Left ventricle myocardium inferior (tissue), 1 donor: ENCODE measurements at regions not wholly inside any gene's neighbourhood (a gene's known extent, or its start where the extent isn't known, plus 50 kb on each side); places are given as distances from the start of the nearest gene placed in this dataset.

Experiments
- DNase-seq: peaks from one replicate; pipeline ENCODE4 v3.0.0-alpha.2; 2020
- H3K27ac ChIP-seq: fragments of 200-600 bp; replicated peaks from 2 replicates; pipeline ENCODE4 v1.8.0; 2021
- H3K27me3 ChIP-seq: fragments of 200-600 bp; 2 replicates; pipeline ENCODE4 v1.8.0; 2021; ENCODE audit warnings: low read depth
- H3K36me3 ChIP-seq: fragments of 200-600 bp; 2 replicates; pipeline ENCODE4 v1.8.0; 2021
- H3K4me1 ChIP-seq: fragments of 200-600 bp; 2 replicates; pipeline ENCODE4 v1.8.0; 2021
- H3K4me3 ChIP-seq: fragments of 200-600 bp; 2 replicates; pipeline ENCODE4 v1.8.0; 2021; ENCODE audit warnings: mild to moderate bottlenecking, moderate library complexity
- H3K9me3 ChIP-seq: fragments of 200-600 bp; replicated peaks from 2 replicates; pipeline ENCODE4 v1.8.0; 2021
- intact Hi-C: fragments of 100-400 bp; cut with micrococcal nuclease; formaldehyde crosslinking; loops from one replicate; pipeline ENCODE4 v1.11.0; 2022
- TF ChIP-seq, protein P1 (sequence below): fragments of 200-600 bp; IDR thresholded peaks from 2 replicates; pipeline ENCODE4 v1.8.0; 2021; ENCODE audit warnings: antibody characterized with exemption, mild to moderate bottlenecking, borderline replicate concordance
- donor health status: DM: no; HTN: yes; CAD: no; lungs with severe emphysema.

DNA sequence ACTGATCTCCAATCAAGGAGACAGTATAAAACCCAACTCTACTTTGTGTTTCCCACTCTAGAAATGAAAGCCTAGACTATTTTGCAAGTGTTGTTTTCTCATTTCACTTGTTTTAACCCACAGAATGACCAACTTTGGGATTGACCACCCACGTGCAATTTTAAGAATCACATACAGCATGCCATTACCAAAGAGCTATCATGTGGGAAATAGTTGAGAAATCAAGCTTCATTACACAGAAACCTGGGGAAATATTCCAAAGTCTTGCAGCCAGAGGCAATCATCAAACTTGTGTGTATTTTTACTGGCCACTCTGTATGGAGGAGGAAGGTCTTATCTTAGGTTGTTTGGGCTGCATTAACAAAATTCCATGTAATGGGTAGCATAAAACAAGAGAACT is 451.4 kb upstream of the DAB2 start:
- TF ChIP-seq, protein P1, sequence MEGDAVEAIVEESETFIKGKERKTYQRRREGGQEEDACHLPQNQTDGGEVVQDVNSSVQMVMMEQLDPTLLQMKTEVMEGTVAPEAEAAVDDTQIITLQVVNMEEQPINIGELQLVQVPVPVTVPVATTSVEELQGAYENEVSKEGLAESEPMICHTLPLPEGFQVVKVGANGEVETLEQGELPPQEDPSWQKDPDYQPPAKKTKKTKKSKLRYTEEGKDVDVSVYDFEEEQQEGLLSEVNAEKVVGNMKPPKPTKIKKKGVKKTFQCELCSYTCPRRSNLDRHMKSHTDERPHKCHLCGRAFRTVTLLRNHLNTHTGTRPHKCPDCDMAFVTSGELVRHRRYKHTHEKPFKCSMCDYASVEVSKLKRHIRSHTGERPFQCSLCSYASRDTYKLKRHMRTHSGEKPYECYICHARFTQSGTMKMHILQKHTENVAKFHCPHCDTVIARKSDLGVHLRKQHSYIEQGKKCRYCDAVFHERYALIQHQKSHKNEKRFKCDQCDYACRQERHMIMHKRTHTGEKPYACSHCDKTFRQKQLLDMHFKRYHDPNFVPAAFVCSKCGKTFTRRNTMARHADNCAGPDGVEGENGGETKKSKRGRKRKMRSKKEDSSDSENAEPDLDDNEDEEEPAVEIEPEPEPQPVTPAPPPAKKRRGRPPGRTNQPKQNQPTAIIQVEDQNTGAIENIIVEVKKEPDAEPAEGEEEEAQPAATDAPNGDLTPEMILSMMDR = no peak
- H3K4me3 ChIP-seq = no peak overlapping the region
- intact Hi-C loops = no loop called here

DNA sequence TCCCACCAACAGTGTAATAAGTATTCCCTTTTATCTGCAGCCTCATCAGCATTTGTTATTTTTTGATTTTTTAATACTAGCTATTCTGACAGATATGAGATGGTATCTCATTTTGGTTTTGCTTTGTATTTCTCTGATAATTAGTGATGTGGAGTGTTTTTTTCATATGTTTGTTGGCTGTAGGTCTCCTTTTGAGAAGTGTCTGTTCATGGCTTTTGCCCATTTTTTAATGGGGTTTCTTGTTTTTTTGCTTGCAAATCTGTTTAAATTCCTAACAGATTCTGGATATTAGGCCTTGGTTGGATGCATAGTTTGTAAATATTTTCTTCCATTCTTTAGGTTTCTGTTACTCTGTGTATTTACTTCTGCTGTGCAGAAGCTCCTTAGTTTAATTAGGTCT is 445.4 kb upstream of the DAB2 start:
- H3K9me3 ChIP-seq = peaks cover 22% of the 10 kb centered on the region

More for the DNA sequence above, 451.4 kb upstream of the DAB2 start:
- no peaks in the 10 kb centered on the region for H3K27me3 ChIP-seq
- no peaks in the 10 kb centered on the region for H3K36me3 ChIP-seq
- DNase-seq = no peak
- no peaks in the 10 kb centered on the region for H3K4me1 ChIP-seq
- no peaks in the 10 kb centered on the region for H3K9me3 ChIP-seq
- no peak overlapping the region for H3K27ac ChIP-seq

DNA sequence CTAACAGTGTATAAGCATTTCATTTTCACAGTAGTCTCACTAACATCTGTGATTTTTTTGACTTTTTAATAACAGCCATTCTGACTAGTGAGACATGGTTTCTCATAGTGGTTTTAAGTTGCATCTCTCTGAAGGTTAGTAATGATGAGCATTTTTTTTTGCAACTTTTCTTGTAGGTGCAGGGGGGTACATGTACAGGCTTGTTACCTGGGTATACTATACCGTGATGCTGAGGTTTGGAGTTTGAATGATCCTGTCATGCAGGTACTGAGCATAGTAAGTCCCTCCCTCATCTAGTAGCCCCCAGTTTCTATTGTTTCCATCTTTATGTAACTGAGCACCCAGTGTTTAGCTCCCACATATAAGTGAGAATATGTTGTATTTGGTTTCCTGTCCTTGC is 444.6 kb upstream of the DAB2 start:
- Histone ChIP-seq H3K36me3 (no peaks in the 10 kb centered on the region), H3K27ac (no peak overlapping the region), H3K9me3 (peaks cover 22% of the 10 kb centered on the region), H3K4me1 (no peaks in the 10 kb centered on the region), H3K27me3 (no peaks in the 10 kb centered on the region), H3K4me3 (no peak overlapping the region)
- intact Hi-C loops = no loop called here
- TF ChIP-seq, protein P1 = no peak
- DNase-seq = no peak

More for the DNA sequence above, 445.4 kb upstream of the DAB2 start:
- H3K36me3 ChIP-seq = no peaks in the 10 kb centered on the region
- intact Hi-C loops = no loop called here
- no peaks in the 10 kb centered on the region for H3K4me1 ChIP-seq
- no peak overlapping the region for H3K27ac ChIP-seq
- no peak for DNase-seq
- no peaks in the 10 kb centered on the region for H3K27me3 ChIP-seq
- H3K4me3 ChIP-seq = no peak overlapping the region
- TF ChIP-seq, protein P1 = no peak

GRCh38 chr5:39867923-39868322 is 443.1 kb upstream of the DAB2 start:
- H3K27ac ChIP-seq = no peak overlapping the region
- no peaks in the 10 kb centered on the region for H3K27me3 ChIP-seq
- intact Hi-C loops = no loop called here
- peaks cover 22% of the 10 kb centered on the region for H3K9me3 ChIP-seq
- H3K4me1 ChIP-seq = no peaks in the 10 kb centered on the region
- no peaks in the 10 kb centered on the region for H3K36me3 ChIP-seq
- TF ChIP-seq, protein P1 = no peak
- no peak for DNase-seq
- no peak overlapping the region for H3K4me3 ChIP-seq

DNA sequence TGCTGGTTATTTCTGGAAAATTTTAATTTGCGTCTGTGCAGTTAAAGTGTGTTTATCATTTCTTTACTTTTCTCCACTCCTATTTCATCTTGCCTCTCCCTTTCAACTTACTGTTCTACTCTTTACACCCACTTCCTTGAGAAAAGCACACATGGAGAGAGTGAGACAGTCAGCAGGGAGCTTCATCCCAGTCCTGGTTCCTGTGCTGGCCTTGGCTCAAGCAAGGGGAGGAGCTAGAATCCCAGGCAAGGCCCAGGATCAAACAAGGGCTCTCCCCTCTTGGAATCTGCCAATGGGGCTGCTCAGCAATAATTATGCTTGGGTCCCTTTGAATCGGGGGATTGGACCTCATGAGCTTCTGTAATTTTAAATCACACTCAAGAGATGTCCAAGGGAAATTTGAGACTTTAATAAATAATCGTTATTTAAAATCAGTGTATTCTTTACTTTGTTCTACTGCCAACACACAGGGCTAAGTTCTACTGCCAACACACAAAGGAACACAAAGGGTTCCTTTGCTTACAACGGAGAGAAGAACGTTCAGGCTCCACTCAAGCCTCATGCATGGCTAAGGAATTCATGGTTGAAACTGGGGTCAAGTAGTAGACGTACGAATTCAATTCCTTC is 439.3 kb upstream of the DAB2 start:
- TF ChIP-seq, protein P1 = no peak
- Histone ChIP-seq H3K36me3 (no peaks in the 10 kb centered on the region), H3K27ac (no peak overlapping the region), H3K9me3 (peaks cover 3% of the 10 kb centered on the region), H3K4me3 (no peak overlapping the region), H3K4me1 (no peaks in the 10 kb centered on the region), H3K27me3 (no peaks in the 10 kb centered on the region)
- DNase-seq = no peak
- intact Hi-C loops = no loop called here

DNA sequence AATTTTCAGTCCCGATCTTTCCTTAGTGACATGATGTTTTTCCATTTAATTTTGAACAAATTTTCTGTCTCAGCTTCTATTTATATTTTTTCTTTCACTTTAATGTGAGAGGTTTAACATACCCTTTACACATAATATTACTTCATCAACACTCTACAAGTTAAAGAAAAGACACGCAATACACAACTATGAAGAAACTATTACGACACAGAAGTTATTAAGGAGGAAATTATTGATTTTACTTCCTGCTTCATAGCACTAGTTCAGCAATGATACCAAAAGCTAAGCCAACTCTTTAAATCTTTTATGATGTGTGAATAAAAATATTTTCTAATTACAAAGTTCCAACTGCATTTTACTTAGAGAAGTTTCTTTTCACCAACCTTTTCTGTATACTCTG is 432.3 kb upstream of the DAB2 start:
- DNase-seq = no peak
- intact Hi-C loops = no loop called here
- no peaks in the 10 kb centered on the region for H3K36me3 ChIP-seq
- no peak overlapping the region for H3K27ac ChIP-seq
- no peak overlapping the region for H3K4me3 ChIP-seq
- no peaks in the 10 kb centered on the region for H3K27me3 ChIP-seq
- TF ChIP-seq, protein P1 = no peak
- H3K9me3 ChIP-seq = no peaks in the 10 kb centered on the region
- no peaks in the 10 kb centered on the region for H3K4me1 ChIP-seq
